ENCODE measurements at regions not wholly inside any gene's neighbourhood (a gene's known extent, or its start where the extent isn't known, plus 50 kb on each side); places are given as distances from the start of the nearest gene placed in this dataset.

- H3K27ac ChIP-seq, result no peak overlapping the region
- TF ChIP-seq ZFX (IDR thresholded peaks at IDR 0.05; ENCODE audit: borderline replicate concordance), result no peak
- TF ChIP-seq, protein P1, sequence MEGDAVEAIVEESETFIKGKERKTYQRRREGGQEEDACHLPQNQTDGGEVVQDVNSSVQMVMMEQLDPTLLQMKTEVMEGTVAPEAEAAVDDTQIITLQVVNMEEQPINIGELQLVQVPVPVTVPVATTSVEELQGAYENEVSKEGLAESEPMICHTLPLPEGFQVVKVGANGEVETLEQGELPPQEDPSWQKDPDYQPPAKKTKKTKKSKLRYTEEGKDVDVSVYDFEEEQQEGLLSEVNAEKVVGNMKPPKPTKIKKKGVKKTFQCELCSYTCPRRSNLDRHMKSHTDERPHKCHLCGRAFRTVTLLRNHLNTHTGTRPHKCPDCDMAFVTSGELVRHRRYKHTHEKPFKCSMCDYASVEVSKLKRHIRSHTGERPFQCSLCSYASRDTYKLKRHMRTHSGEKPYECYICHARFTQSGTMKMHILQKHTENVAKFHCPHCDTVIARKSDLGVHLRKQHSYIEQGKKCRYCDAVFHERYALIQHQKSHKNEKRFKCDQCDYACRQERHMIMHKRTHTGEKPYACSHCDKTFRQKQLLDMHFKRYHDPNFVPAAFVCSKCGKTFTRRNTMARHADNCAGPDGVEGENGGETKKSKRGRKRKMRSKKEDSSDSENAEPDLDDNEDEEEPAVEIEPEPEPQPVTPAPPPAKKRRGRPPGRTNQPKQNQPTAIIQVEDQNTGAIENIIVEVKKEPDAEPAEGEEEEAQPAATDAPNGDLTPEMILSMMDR (IDR thresholded peaks at IDR 0.05), result no peak
Measured at GRCh38 chr18:2392446-2392845, 178.9 kb downstream of the METTL4 start.

DNA sequence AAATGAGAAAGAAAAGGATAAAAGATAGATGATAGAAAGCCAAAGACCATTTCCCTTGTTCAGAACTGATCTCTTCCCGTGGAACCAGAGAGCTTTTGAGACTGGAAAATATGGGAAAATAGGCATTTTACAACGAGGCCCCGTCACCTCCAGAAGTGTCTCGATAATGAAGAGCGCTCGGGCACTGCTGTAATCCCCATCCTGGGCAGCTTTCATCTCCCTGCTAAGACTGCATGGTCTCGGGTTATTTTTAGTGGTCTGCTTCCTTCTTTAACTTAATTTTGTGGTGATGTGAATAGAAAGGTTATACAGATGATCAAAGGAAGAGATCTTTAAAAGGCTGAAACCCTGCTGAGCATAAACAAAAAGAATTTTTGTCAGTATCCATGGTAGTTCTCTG, 176.6 kb downstream of the METTL4 start:
- no peak for TF ChIP-seq ZFX (IDR thresholded peaks at IDR 0.05; ENCODE audit: borderline replicate concordance)
- TF ChIP-seq, protein P1 (IDR thresholded peaks at IDR 0.05), result no peak
- H3K27ac ChIP-seq, result no peak overlapping the region

GRCh38 chr18:2395427-2396161, 175.7 kb downstream of the METTL4 start:
- TF ChIP-seq ZFX (IDR thresholded peaks at IDR 0.05; ENCODE audit: borderline replicate concordance), result no peak
- TF ChIP-seq, protein P1 (IDR thresholded peaks at IDR 0.05), result no peak
- H3K27ac ChIP-seq, result no peak overlapping the region

GRCh38 chr18:2396162-2396505, 175.2 kb downstream of the METTL4 start:
- TF ChIP-seq ZFX (IDR thresholded peaks at IDR 0.05; ENCODE audit: borderline replicate concordance), result no peak
- TF ChIP-seq, protein P1 (IDR thresholded peaks at IDR 0.05), result no peak
- no peak overlapping the region for H3K27ac ChIP-seq

DNA sequence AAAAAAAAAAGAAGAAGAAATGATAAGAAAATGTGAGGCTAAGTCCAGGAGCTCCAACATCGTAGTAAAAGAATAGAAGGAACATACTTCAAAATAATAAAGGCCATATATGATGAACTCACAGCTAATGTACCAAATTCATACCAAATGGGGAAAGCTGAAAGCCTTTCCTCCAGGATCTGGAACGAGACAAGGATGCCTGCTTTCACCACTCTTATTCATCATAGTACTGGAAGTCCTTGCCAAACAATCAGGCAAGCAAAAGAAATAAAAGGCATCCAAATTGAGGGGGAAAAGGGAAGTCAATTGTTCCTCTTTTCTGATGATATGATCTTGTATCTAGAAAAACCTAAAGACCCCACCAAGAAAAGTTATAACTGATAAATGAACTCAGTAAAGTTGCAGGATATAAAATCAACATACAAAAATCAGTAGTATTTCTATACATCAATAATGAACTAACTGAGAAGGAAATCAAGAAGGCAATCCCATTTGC, 170.6 kb downstream of the METTL4 start:
- TF ChIP-seq ZFX (IDR thresholded peaks at IDR 0.05; ENCODE audit: borderline replicate concordance), result no peak
- TF ChIP-seq, protein P1 (IDR thresholded peaks at IDR 0.05), result no peak
- H3K27ac ChIP-seq, result no peak overlapping the region

GRCh38 chr18:2402084-2402483, 169.2 kb downstream of the METTL4 start:
- no peak for TF ChIP-seq ZFX (IDR thresholded peaks at IDR 0.05; ENCODE audit: borderline replicate concordance)
- TF ChIP-seq, protein P1 (IDR thresholded peaks at IDR 0.05), result no peak
- no peak overlapping the region for H3K27ac ChIP-seq

- no peak overlapping the region for H3K27ac ChIP-seq
- TF ChIP-seq ZFX (IDR thresholded peaks at IDR 0.05; ENCODE audit: borderline replicate concordance), result no peak
- TF ChIP-seq, protein P1 (IDR thresholded peaks at IDR 0.05), result no peak
Measured at GRCh38 chr18:2406544-2406943, 164.8 kb downstream of the METTL4 start.

Data from 22Rv1 (cell line).